IPS-15b (cell line): ENCODE measurements at regions not wholly inside any gene's neighbourhood (a gene's known extent, or its start where the extent isn't known, plus 50 kb on each side); places are given as distances from the start of the nearest gene placed in this dataset.

Source experiments
- H3K27me3 ChIP-seq: one replicate; pipeline ENCODE4 v1.6.1; 2013; ENCODE audit warnings: low read length; ENCODE audit not compliant: control insufficient read depth, insufficient read depth
- H3K36me3 ChIP-seq: one replicate; pipeline ENCODE4 v1.6.1; 2013; ENCODE audit warnings: low read length; ENCODE audit not compliant: control insufficient read depth, insufficient read depth
- H3K4me1 ChIP-seq: one replicate; pipeline ENCODE4 v1.6.1; 2013; ENCODE audit warnings: mild to moderate bottlenecking, low read length; ENCODE audit not compliant: control insufficient read depth, insufficient read depth
- H3K4me3 ChIP-seq: one replicate; pipeline ENCODE4 v1.5.1; 2013; ENCODE audit warnings: low read depth, low read length
- H3K9ac ChIP-seq: one replicate; pipeline ENCODE4 v1.6.1; 2013; ENCODE audit warnings: low read depth, mild to moderate bottlenecking, low read length
- H3K9me3 ChIP-seq: one replicate; pipeline ENCODE4 v1.6.1; 2013; ENCODE audit warnings: mild to moderate bottlenecking, low read length; ENCODE audit not compliant: control insufficient read depth, insufficient read depth

GRCh38 chr2:133838642-133839365, 270.5 kb upstream of the NCKAP5 start:
- no peaks in the 10 kb centered on the region for H3K9me3 ChIP-seq
- no peak overlapping the region for H3K4me3 ChIP-seq
- H3K9ac ChIP-seq, result no peak overlapping the region
- no peaks in the 10 kb centered on the region for H3K27me3 ChIP-seq
- H3K4me1 ChIP-seq, result no peaks in the 10 kb centered on the region
- no peaks in the 10 kb centered on the region for H3K36me3 ChIP-seq

- Histone ChIP-seq H3K4me3 (no peak overlapping the region), H3K27me3 (no peaks in the 10 kb centered on the region), H3K9ac (no peak overlapping the region), H3K36me3 (no peaks in the 10 kb centered on the region), H3K9me3 (no peaks in the 10 kb centered on the region), H3K4me1 (no peaks in the 10 kb centered on the region)
Measured at GRCh38 chr2:133839677-133840076, 271.4 kb upstream of the NCKAP5 start.

GRCh38 chr2:133840761-133841160, 272.5 kb upstream of the NCKAP5 start:
- H3K4me1 ChIP-seq, result no peaks in the 10 kb centered on the region
- no peaks in the 10 kb centered on the region for H3K9me3 ChIP-seq
- no peak overlapping the region for H3K9ac ChIP-seq
- H3K4me3 ChIP-seq, result no peak overlapping the region
- H3K27me3 ChIP-seq, result no peaks in the 10 kb centered on the region
- H3K36me3 ChIP-seq, result no peaks in the 10 kb centered on the region

DNA sequence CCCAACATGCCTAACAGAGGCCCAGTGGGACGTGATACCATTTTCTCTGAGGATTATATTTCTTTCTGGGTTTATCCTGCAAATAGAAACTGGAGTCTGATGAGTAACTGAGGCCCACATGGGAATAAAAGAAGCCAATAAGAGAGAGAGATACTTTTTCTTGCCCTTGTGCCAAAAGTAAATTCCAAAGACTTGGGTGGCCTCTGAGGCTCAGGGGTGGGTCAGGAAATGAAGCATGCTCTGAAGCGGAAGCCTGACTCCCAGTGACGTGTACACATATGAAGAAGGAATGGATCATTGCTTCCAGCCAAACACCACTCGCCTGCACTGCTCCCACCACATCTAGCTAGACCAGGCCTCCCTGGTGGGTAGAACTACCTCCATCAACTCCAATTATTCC, 273.6 kb upstream of the NCKAP5 start:
- H3K4me1 ChIP-seq, result no peaks in the 10 kb centered on the region
- H3K27me3 ChIP-seq, result no peaks in the 10 kb centered on the region
- no peak overlapping the region for H3K4me3 ChIP-seq
- H3K36me3 ChIP-seq, result no peaks in the 10 kb centered on the region
- H3K9me3 ChIP-seq, result no peaks in the 10 kb centered on the region
- H3K9ac ChIP-seq, result no peak overlapping the region

DNA sequence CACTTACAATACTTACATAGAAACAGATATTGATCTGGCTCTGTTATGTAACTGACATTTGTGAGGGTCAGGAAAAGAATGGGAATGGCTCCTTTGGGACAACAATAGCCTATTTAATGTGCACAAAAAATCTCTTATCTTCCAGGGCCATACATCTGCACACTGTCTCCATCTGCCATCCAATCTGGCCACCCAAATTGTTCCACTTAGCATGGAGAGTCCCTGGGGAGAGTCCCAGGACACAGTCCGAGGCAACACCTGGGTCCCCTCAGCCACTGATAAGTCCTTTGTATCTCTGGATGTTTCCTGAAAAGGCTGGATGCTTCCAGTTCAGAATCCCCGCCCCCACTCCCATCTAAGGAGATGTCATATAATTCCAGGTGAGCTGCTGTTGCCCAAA, 274.2 kb upstream of the NCKAP5 start:
- H3K9me3 ChIP-seq, result no peaks in the 10 kb centered on the region
- H3K4me1 ChIP-seq, result no peaks in the 10 kb centered on the region
- H3K4me3 ChIP-seq, result no peak overlapping the region
- no peaks in the 10 kb centered on the region for H3K36me3 ChIP-seq
- H3K27me3 ChIP-seq, result no peaks in the 10 kb centered on the region
- H3K9ac ChIP-seq, result no peak overlapping the region

- H3K4me3 ChIP-seq, result no peak overlapping the region
- no peaks in the 10 kb centered on the region for H3K27me3 ChIP-seq
- no peaks in the 10 kb centered on the region for H3K36me3 ChIP-seq
- no peak overlapping the region for H3K9ac ChIP-seq
- no peaks in the 10 kb centered on the region for H3K9me3 ChIP-seq
- H3K4me1 ChIP-seq, result no peaks in the 10 kb centered on the region
Measured at GRCh38 chr2:133843091-133843490, 274.8 kb upstream of the NCKAP5 start.

- Histone ChIP-seq H3K9me3 (no peaks in the 10 kb centered on the region), H3K9ac (no peak overlapping the region), H3K4me1 (no peaks in the 10 kb centered on the region), H3K36me3 (no peaks in the 10 kb centered on the region), H3K4me3 (no peak overlapping the region), H3K27me3 (no peaks in the 10 kb centered on the region)
Measured at GRCh38 chr2:133843551-133843950, 275.3 kb upstream of the NCKAP5 start.

- H3K9me3 ChIP-seq, result no peaks in the 10 kb centered on the region
- no peak overlapping the region for H3K9ac ChIP-seq
- no peak overlapping the region for H3K4me3 ChIP-seq
- no peaks in the 10 kb centered on the region for H3K36me3 ChIP-seq
- H3K4me1 ChIP-seq, result no peaks in the 10 kb centered on the region
- H3K27me3 ChIP-seq, result no peaks in the 10 kb centered on the region
Measured at GRCh38 chr2:133844214-133844892, 276.1 kb upstream of the NCKAP5 start.

DNA sequence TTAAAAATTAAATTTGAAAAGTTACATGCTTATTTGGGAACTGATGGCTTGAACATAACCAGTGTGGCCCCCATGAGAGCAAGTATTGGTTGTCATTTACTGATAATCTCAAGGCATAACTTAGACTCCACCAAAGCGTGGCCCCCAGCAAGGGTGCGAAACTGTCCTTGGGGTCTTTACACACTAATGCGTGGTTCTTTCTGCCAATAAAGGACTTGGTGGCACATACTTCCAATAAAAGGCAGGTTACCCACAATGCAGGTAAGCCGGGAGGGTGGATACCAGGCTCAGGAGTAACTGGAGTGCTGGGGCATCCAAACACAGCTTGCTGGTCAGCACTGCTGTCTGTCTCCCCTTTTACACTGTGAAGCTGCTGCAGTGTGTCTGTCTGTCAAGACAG, 278.2 kb upstream of the NCKAP5 start:
- Histone ChIP-seq H3K4me1 (no peaks in the 10 kb centered on the region), H3K9ac (no peak overlapping the region), H3K4me3 (no peak overlapping the region), H3K9me3 (no peaks in the 10 kb centered on the region), H3K36me3 (no peaks in the 10 kb centered on the region), H3K27me3 (no peaks in the 10 kb centered on the region)

DNA sequence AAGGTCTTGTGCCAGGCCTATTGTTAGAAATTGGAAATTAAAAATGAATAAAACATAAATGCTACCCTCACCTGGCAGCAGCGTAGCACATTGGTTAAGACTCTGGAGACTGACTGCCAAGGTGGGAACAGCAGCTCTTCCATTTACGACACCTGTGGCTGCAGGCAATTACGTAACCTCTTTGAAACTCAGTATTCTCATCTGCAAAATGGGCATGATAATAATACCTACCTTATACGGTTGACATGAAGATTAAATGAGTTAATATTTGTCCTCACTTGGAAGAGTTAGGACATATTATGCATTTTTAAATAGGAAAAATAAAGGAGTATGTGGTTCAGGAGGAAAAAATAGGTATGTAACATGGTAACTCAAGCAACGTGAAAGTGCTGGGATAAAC, 279.3 kb upstream of the NCKAP5 start:
- Histone ChIP-seq H3K9ac (no peak overlapping the region), H3K4me3 (no peak overlapping the region), H3K27me3 (no peaks in the 10 kb centered on the region)

DNA sequence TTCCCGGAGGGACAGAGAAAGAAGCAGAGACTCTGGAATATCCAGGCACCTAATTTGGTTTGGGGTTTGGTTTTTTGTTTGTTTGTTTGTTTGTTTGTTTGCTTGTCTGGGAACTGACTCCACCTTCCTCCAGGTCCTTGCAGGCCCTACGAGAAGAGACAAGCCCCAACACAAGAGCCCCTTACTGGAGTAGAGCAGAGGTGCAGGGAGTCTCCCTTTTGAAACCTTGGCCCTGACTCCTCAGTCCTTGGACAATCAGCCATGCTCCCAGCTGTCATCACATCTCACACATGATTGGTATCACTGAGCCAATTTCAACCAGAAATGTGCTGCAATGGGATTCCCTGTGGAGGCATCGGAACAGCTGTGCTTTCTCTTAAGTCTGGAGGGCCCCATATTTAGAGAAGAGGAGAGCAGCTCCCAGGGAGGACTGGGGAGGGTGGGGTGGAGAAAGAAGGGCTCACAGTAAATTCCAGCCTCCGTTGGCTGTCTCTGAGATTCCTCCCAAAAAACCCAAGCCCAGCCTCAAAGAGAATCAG, 279.9 kb upstream of the NCKAP5 start:
- Histone ChIP-seq H3K4me3 (no peak overlapping the region), H3K9me3 (no peaks in the 10 kb centered on the region), H3K36me3 (no peaks in the 10 kb centered on the region), H3K9ac (no peak overlapping the region), H3K4me1 (no peaks in the 10 kb centered on the region), H3K27me3 (no peaks in the 10 kb centered on the region)

More for the DNA sequence above, 279.3 kb upstream of the NCKAP5 start:
- H3K4me1 ChIP-seq, result no peaks in the 10 kb centered on the region
- H3K36me3 ChIP-seq, result no peaks in the 10 kb centered on the region
- no peaks in the 10 kb centered on the region for H3K9me3 ChIP-seq

DNA sequence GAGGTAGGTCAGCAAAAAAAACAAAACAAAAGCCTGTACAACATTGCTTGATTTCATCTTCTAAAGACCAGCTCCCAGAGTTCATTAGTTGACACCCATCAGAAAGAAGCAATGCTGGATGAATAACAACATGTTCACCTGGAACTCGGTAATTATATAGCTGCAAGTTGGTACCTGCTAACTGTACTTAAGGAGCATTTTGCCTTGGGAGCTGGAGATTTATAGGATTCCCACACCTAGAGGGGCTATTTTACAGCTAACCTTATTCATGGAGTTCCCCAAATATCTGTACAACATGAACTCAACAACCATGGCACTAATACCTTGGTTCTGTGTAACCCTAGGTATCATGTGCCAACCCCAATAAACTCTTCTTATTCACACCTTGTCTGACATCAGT, 281.1 kb upstream of the NCKAP5 start:
- no peaks in the 10 kb centered on the region for H3K36me3 ChIP-seq
- no peak overlapping the region for H3K9ac ChIP-seq
- no peak overlapping the region for H3K4me3 ChIP-seq
- H3K27me3 ChIP-seq, result no peaks in the 10 kb centered on the region
- no peaks in the 10 kb centered on the region for H3K9me3 ChIP-seq
- no peaks in the 10 kb centered on the region for H3K4me1 ChIP-seq
